Skeletal muscle tissue (tissue), 3 donors: ENCODE measurements at regions not wholly inside any gene's neighbourhood (a gene's known extent, or its start where the extent isn't known, plus 50 kb on each side); places are given as distances from the start of the nearest gene placed in this dataset.
"Not testable (repeated sequence)": the region's sequence is repeated elsewhere in the genome, so short reads cannot be mapped to it uniquely, and the experiment has no call there.

Experiments used
- H3K27ac ChIP-seq: one replicate; pipeline ENCODE4 v1.7.0; 2013; ENCODE audit warnings: mild to moderate bottlenecking, low read depth, low read length, inconsistent platforms
- H3K27me3 ChIP-seq, 3 donors: one replicate each; pipeline ENCODE4 v1.7.0; 2013; ENCODE audit warnings: low read length in 3 of 3; ENCODE audit not compliant: control insufficient read depth in 3 of 3, insufficient read depth in 3 of 3
- H3K36me3 ChIP-seq, 3 donors: one replicate each; pipeline ENCODE4 v1.7.0; 2013; ENCODE audit warnings: low read length in 3 of 3; ENCODE audit not compliant: control insufficient read depth in 3 of 3, insufficient read depth in 3 of 3
- H3K4me1 ChIP-seq, 3 donors: one replicate each; pipeline ENCODE4 v1.7.0; 2013; ENCODE audit warnings: low read length in 3 of 3, mild to moderate bottlenecking in 3 of 3; ENCODE audit not compliant: control insufficient read depth in 3 of 3, insufficient read depth in 3 of 3
- H3K4me3 ChIP-seq, 3 donors: one replicate each; pipeline ENCODE4 v1.7.0; 2013; ENCODE audit warnings: low read length in 3 of 3
- H3K9ac ChIP-seq, 3 donors: one replicate each; pipeline ENCODE4 v1.7.0; 2013; ENCODE audit warnings: low read length in 3 of 3, mild to moderate bottlenecking in 3 of 3, moderate library complexity in 2 of 3, low read depth in 1 of 3
- H3K9me3 ChIP-seq, 3 donors: one replicate each; pipeline ENCODE4 v1.7.0; 2013; ENCODE audit warnings: low read length in 3 of 3; ENCODE audit not compliant: control insufficient read depth in 3 of 3
- donor health status: Osteomylitis.

GRCh38 chrX:122135070-122135469, 1049.0 kb upstream of the GRIA3 start:
- Histone ChIP-seq H3K4me3 (no peak overlapping the region), H3K27ac (no peak overlapping the region), H3K9me3 (no peaks in the 10 kb centered on the region), H3K27me3 (no peaks in the 10 kb centered on the region), H3K9ac (no peak overlapping the region), H3K4me1 (no peaks in the 10 kb centered on the region), H3K36me3 (no peaks in the 10 kb centered on the region)

- H3K9ac ChIP-seq, H3K4me1 ChIP-seq, H3K27ac ChIP-seq, H3K27me3 ChIP-seq, H3K4me3 ChIP-seq, H3K36me3 ChIP-seq, H3K9me3 ChIP-seq: not testable (repeated sequence)
These were observed 1043.9 kb upstream of the GRIA3 start for GRCh38 chrX:122140219-122140618.

- no peaks in the 10 kb centered on the region for H3K9me3 ChIP-seq
- H3K4me3 ChIP-seq = no peak overlapping the region
- no peak overlapping the region for H3K27ac ChIP-seq
- H3K27me3 ChIP-seq = no peaks in the 10 kb centered on the region
- H3K9ac ChIP-seq = no peak overlapping the region
- no peaks in the 10 kb centered on the region for H3K36me3 ChIP-seq
- no peaks in the 10 kb centered on the region for H3K4me1 ChIP-seq
These were observed 1030.1 kb upstream of the GRIA3 start for GRCh38 chrX:122154019-122154418.

- Histone ChIP-seq H3K36me3 (no peaks in the 10 kb centered on the region), H3K4me1 (no peaks in the 10 kb centered on the region), H3K27ac (no peak overlapping the region), H3K27me3 (no peaks in the 10 kb centered on the region), H3K9ac (no peak overlapping the region), H3K4me3 (no peak overlapping the region), H3K9me3 (no peaks in the 10 kb centered on the region)
These were observed 1015.8 kb upstream of the GRIA3 start for GRCh38 chrX:122168241-122168640.

- no peak overlapping the region for H3K4me3 ChIP-seq
- peaks cover 0 to 2% (median 0%) of the 10 kb centered on the region in 3 donors for H3K4me1 ChIP-seq
- H3K36me3 ChIP-seq = no peaks in the 10 kb centered on the region
- no peaks in the 10 kb centered on the region for H3K9me3 ChIP-seq
- no peak overlapping the region for H3K27ac ChIP-seq
- no peak overlapping the region for H3K9ac ChIP-seq
- no peaks in the 10 kb centered on the region for H3K27me3 ChIP-seq
These were observed 999.3 kb upstream of the GRIA3 start for GRCh38 chrX:122184791-122185190.

- peak overlapping the region; percentile 49 for H3K27ac ChIP-seq
These were observed 996.9 kb upstream of the GRIA3 start for GRCh38 chrX:122187069-122187713.

GRCh38 chrX:122188751-122189150, 995.3 kb upstream of the GRIA3 start:
- H3K4me3 ChIP-seq = no peak overlapping the region
- no peak overlapping the region for H3K27ac ChIP-seq
- no peak overlapping the region for H3K9ac ChIP-seq
- no peaks in the 10 kb centered on the region for H3K27me3 ChIP-seq
- H3K9me3 ChIP-seq = no peaks in the 10 kb centered on the region
- H3K36me3 ChIP-seq = no peaks in the 10 kb centered on the region
- peaks cover 0 to 2% (median 0%) of the 10 kb centered on the region in 3 donors for H3K4me1 ChIP-seq

More at GRCh38 chrX:122187069-122187713, 996.9 kb upstream of the GRIA3 start:
- peaks cover 0 to 2% (median 0%) of the 10 kb centered on the region in 3 donors for H3K4me1 ChIP-seq
- no peak overlapping the region for H3K4me3 ChIP-seq
- no peaks in the 10 kb centered on the region for H3K36me3 ChIP-seq
- H3K9me3 ChIP-seq = no peaks in the 10 kb centered on the region
- H3K9ac ChIP-seq = no peak overlapping the region
- no peaks in the 10 kb centered on the region for H3K27me3 ChIP-seq

GRCh38 chrX:122196343-122196742, 987.7 kb upstream of the GRIA3 start:
- H3K9ac ChIP-seq = peak overlapping the region in 1 of 3 donors; percentile 32
- H3K27ac ChIP-seq = no peak overlapping the region
- no peak overlapping the region for H3K4me3 ChIP-seq
- H3K36me3 ChIP-seq = no peaks in the 10 kb centered on the region
- no peaks in the 10 kb centered on the region for H3K4me1 ChIP-seq
- H3K9me3 ChIP-seq = no peaks in the 10 kb centered on the region
- H3K27me3 ChIP-seq = no peaks in the 10 kb centered on the region

GRCh38 chrX:122203399-122203798, 980.7 kb upstream of the GRIA3 start:
- Histone ChIP-seq H3K36me3 (no peaks in the 10 kb centered on the region), H3K27me3 (no peaks in the 10 kb centered on the region), H3K27ac (no peak overlapping the region), H3K4me1 (no peaks in the 10 kb centered on the region), H3K4me3 (no peak overlapping the region), H3K9me3 (no peaks in the 10 kb centered on the region), H3K9ac (no peak overlapping the region)

- Histone ChIP-seq H3K36me3 (no peaks in the 10 kb centered on the region), H3K4me3 (no peak overlapping the region), H3K27me3 (no peaks in the 10 kb centered on the region), H3K9me3 (no peaks in the 10 kb centered on the region), H3K4me1 (no peaks in the 10 kb centered on the region), H3K9ac (no peak overlapping the region), H3K27ac (no peak overlapping the region)
These were observed 965.4 kb upstream of the GRIA3 start for GRCh38 chrX:122218666-122219065.
